ENCODE measurements at regions not wholly inside any gene's neighbourhood (a gene's known extent, or its start where the extent isn't known, plus 50 kb on each side); places are given as distances from the start of the nearest gene placed in this dataset.
"Not testable (repeated sequence)": the region's sequence is repeated elsewhere in the genome, so short reads cannot be mapped to it uniquely, and the experiment has no call there.

GRCh38 chr2:91500246-91500977 lies 2808.9 kb downstream of the RPIA start:
- POLR2A ChIA-PET; H3K4me1 ChIP-seq (ENCODE audit: insufficient read depth, low read length); H3K36me3 Mint-ChIP-seq; H3K4me3 Mint-ChIP-seq; H3K27me3 ChIP-seq (ENCODE audit: insufficient read depth, low read length, poor library complexity, severe bottlenecking); H3K4me1 Mint-ChIP-seq; H3K4me3 ChIP-seq (ENCODE audit: low read length); H3K36me3 ChIP-seq (ENCODE audit: insufficient read depth, low read length); H3K9me3 ChIP-seq (ENCODE audit: low read length); CTCF ChIA-PET; H3K27ac ChIP-seq (ENCODE audit: low read depth, low read length); H3K27me3 Mint-ChIP-seq: not testable (repeated sequence)
- Mint-ChIP-seq H3K27ac (peak overlapping the region in 1 of 8 donors; percentile 58), H3K9me3 (peaks cover 0 to 10% (median 8%) of the 10 kb centered on the region in 5 donors)
- peak in 1 of 5 donors; percentile 49 for DNase-seq

GRCh38 chr2:91500978-91501310 lies 2809.5 kb downstream of the RPIA start:
- DNase-seq; H3K36me3 ChIP-seq (ENCODE audit: insufficient read depth, low read length); H3K9me3 ChIP-seq (ENCODE audit: low read length); H3K27ac Mint-ChIP-seq; H3K4me1 Mint-ChIP-seq; POLR2A ChIA-PET; H3K4me3 Mint-ChIP-seq; H3K27me3 ChIP-seq (ENCODE audit: insufficient read depth, low read length, poor library complexity, severe bottlenecking); H3K36me3 Mint-ChIP-seq; H3K27me3 Mint-ChIP-seq; H3K4me3 ChIP-seq (ENCODE audit: low read length); H3K27ac ChIP-seq (ENCODE audit: low read depth, low read length); CTCF ChIA-PET; H3K4me1 ChIP-seq (ENCODE audit: insufficient read depth, low read length): not testable (repeated sequence)
- peaks cover 0 to 10% (median 7%) of the 10 kb centered on the region in 5 donors for H3K9me3 Mint-ChIP-seq

GRCh38 chr2:91501481-91502080 lies 2810.1 kb downstream of the RPIA start:
- H3K36me3 ChIP-seq (ENCODE audit: insufficient read depth, low read length); CTCF ChIA-PET; H3K4me3 ChIP-seq (ENCODE audit: low read length); POLR2A ChIA-PET; H3K27ac ChIP-seq (ENCODE audit: low read depth, low read length); DNase-seq; H3K4me1 Mint-ChIP-seq; H3K36me3 Mint-ChIP-seq; H3K27me3 ChIP-seq (ENCODE audit: insufficient read depth, low read length, poor library complexity, severe bottlenecking); H3K27me3 Mint-ChIP-seq; H3K4me1 ChIP-seq (ENCODE audit: insufficient read depth, low read length); H3K9me3 ChIP-seq (ENCODE audit: low read length); H3K27ac Mint-ChIP-seq: not testable (repeated sequence)
- peak overlapping the region in 1 of 7 donors; percentile 32 for H3K4me3 Mint-ChIP-seq
- peaks cover 0 to 10% (median 7%) of the 10 kb centered on the region in 5 donors for H3K9me3 Mint-ChIP-seq

GRCh38 chr2:91503572-91503958 lies 2812.1 kb downstream of the RPIA start:
- H3K27me3 Mint-ChIP-seq; H3K36me3 ChIP-seq (ENCODE audit: insufficient read depth, low read length); DNase-seq; H3K4me1 ChIP-seq (ENCODE audit: insufficient read depth, low read length); H3K27ac ChIP-seq (ENCODE audit: low read depth, low read length); H3K36me3 Mint-ChIP-seq; CTCF ChIA-PET; H3K4me1 Mint-ChIP-seq; H3K27me3 ChIP-seq (ENCODE audit: insufficient read depth, low read length, poor library complexity, severe bottlenecking); H3K27ac Mint-ChIP-seq; H3K9me3 ChIP-seq (ENCODE audit: low read length); POLR2A ChIA-PET; H3K4me3 Mint-ChIP-seq; H3K4me3 ChIP-seq (ENCODE audit: low read length); H3K9me3 Mint-ChIP-seq: not testable (repeated sequence)

- H3K36me3 Mint-ChIP-seq; DNase-seq; POLR2A ChIA-PET; H3K36me3 ChIP-seq (ENCODE audit: insufficient read depth, low read length); H3K27me3 ChIP-seq (ENCODE audit: insufficient read depth, low read length, poor library complexity, severe bottlenecking); H3K4me1 Mint-ChIP-seq; H3K4me3 Mint-ChIP-seq; H3K27ac ChIP-seq (ENCODE audit: low read depth, low read length); H3K27ac Mint-ChIP-seq; H3K27me3 Mint-ChIP-seq; H3K4me1 ChIP-seq (ENCODE audit: insufficient read depth, low read length); CTCF ChIA-PET; H3K4me3 ChIP-seq (ENCODE audit: low read length); H3K9me3 Mint-ChIP-seq; H3K9me3 ChIP-seq (ENCODE audit: low read length): not testable (repeated sequence)
Measured at GRCh38 chr2:91503959-91504741, 2812.7 kb downstream of the RPIA start.

- H3K9me3 Mint-ChIP-seq; H3K36me3 Mint-ChIP-seq; H3K4me1 Mint-ChIP-seq; H3K4me3 ChIP-seq (ENCODE audit: low read length); H3K27me3 ChIP-seq (ENCODE audit: insufficient read depth, low read length, poor library complexity, severe bottlenecking); CTCF ChIA-PET; DNase-seq; H3K27me3 Mint-ChIP-seq; H3K9me3 ChIP-seq (ENCODE audit: low read length); H3K36me3 ChIP-seq (ENCODE audit: insufficient read depth, low read length); H3K27ac Mint-ChIP-seq; H3K4me1 ChIP-seq (ENCODE audit: insufficient read depth, low read length); H3K4me3 Mint-ChIP-seq; H3K27ac ChIP-seq (ENCODE audit: low read depth, low read length); POLR2A ChIA-PET: not testable (repeated sequence)
Measured at GRCh38 chr2:91508816-91509215, 2817.3 kb downstream of the RPIA start.

DNA sequence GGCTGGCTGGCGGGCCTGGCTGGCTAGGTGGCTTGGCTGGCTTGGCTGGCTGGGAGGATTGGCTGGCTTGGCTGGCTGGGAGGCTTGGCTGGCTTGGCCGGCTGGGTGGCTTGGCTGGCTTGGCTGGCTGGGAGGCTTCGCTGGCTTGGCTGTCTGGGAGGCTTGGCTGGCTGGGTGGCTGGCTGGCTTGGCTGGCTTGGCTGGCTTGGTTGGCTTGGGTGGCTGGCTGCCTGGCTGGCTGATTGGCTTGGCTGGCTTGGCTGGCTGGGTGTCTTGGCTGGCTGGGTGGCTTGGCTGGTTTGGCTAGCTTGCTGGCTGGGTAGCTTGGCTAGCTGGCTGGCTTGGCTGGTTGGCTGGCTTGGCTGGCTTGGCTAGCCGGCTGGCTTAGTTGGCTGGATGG lies 2817.8 kb downstream of the RPIA start:
- H3K4me3 Mint-ChIP-seq; POLR2A ChIA-PET; H3K27me3 Mint-ChIP-seq; H3K4me1 Mint-ChIP-seq; H3K36me3 ChIP-seq (ENCODE audit: insufficient read depth, low read length); DNase-seq; H3K27ac Mint-ChIP-seq; H3K36me3 Mint-ChIP-seq; H3K4me1 ChIP-seq (ENCODE audit: insufficient read depth, low read length); H3K27ac ChIP-seq (ENCODE audit: low read depth, low read length); H3K9me3 Mint-ChIP-seq; H3K27me3 ChIP-seq (ENCODE audit: insufficient read depth, low read length, poor library complexity, severe bottlenecking); H3K4me3 ChIP-seq (ENCODE audit: low read length); CTCF ChIA-PET; H3K9me3 ChIP-seq (ENCODE audit: low read length): not testable (repeated sequence)

- H3K36me3 ChIP-seq (ENCODE audit: insufficient read depth, low read length); H3K9me3 ChIP-seq (ENCODE audit: low read length); DNase-seq; H3K4me3 Mint-ChIP-seq; CTCF ChIA-PET; POLR2A ChIA-PET; H3K27ac ChIP-seq (ENCODE audit: low read depth, low read length); H3K27me3 ChIP-seq (ENCODE audit: insufficient read depth, low read length, poor library complexity, severe bottlenecking); H3K9me3 Mint-ChIP-seq; H3K27me3 Mint-ChIP-seq; H3K4me1 Mint-ChIP-seq; H3K4me3 ChIP-seq (ENCODE audit: low read length); H3K36me3 Mint-ChIP-seq; H3K27ac Mint-ChIP-seq; H3K4me1 ChIP-seq (ENCODE audit: insufficient read depth, low read length): not testable (repeated sequence)
Measured at GRCh38 chr2:91511166-91511565, 2819.7 kb downstream of the RPIA start.
